HepG2 (cell line): ENCODE measurements at regions not wholly inside any gene's neighbourhood (a gene's known extent, or its start where the extent isn't known, plus 50 kb on each side); places are given as distances from the start of the nearest gene placed in this dataset.

Source experiments
- ATAC-seq: fragments of 200-7000 bp; cut with Tn5 transposase; 3 replicates; pipeline ENCODE4 v1.9.1; 2020; ENCODE audit warnings: mild to moderate bottlenecking, moderate library complexity
- BruUV-seq: library from RNA; stranded (reverse); fragments of 400-500 nt; replicated peaks from 2 replicates; lab custom pipeline; 2021; lab: Mats Ljungman, UMichigan
- CTCF ChIA-PET: fragments of 300-600 bp; formaldehyde crosslinking; extraction: SDS; loops from one replicate; lab custom pipeline; 2021; ENCODE audit warnings: low total read pairs, inconsistent platforms, low intra/inter-chr PET ratio; lab: Yijun Ruan, JAX
- POLR2A ChIA-PET: fragments of 350-600 bp; sonication (Branson Sonifier 250); formaldehyde crosslinking; loops from one replicate; lab custom pipeline; 2020; ENCODE audit warnings: antibody characterized with exemption, inconsistent platforms; lab: Yijun Ruan, JAX
- DNase-seq: peaks from one replicate; pipeline ENCODE4 v3.0.0-alpha.2; 2015; ENCODE audit warnings: low spot score
- FAIRE-seq: peaks from 3 replicates; lab custom pipeline; 2011; peaks lifted over from hg19 to GRCh38; lab: Jason Lieb, UNC
- H2AFZ ChIP-seq: one replicate; pipeline ENCODE4 v1.6.1; 2011; ENCODE audit warnings: low read length, inconsistent platforms
- H3K27ac ChIP-seq: fragments of 300-600 bp; 3 replicates; pipeline ENCODE4 v1.8.0; 2011; ENCODE audit warnings: mixed run types, mild to moderate bottlenecking, mixed read lengths, low read length, inconsistent platforms; ENCODE audit not compliant: insufficient read depth; ENCODE audit errors: extremely low read length
- H3K27me3 ChIP-seq, 2 experiments: fragments of 200-600 bp in 1 of 2; 2 replicates in 1 of 2; 3 replicates in 1 of 2; pipeline versions ENCODE4 v1.6.0 to v1.8.0; 2011; ENCODE audit warnings: low read length in 2 of 2, mild to moderate bottlenecking in 2 of 2, moderate library complexity in 2 of 2, inconsistent platforms in 1 of 2; ENCODE audit not compliant: insufficient read depth in 2 of 2, control insufficient read depth in 1 of 2
- H3K36me3 ChIP-seq, 2 experiments: fragments of 200-600 bp in 1 of 2; replicated peaks in 1 of 2; 2 replicates in 1 of 2; 3 replicates in 1 of 2; pipeline versions ENCODE4 v1.5.1 to v1.8.0; 2011; ENCODE audit warnings: low read length in 2 of 2, inconsistent platforms in 1 of 2; ENCODE audit not compliant: insufficient read depth in 2 of 2, control insufficient read depth in 1 of 2
- H3K4me1 ChIP-seq: 2 replicates; pipeline ENCODE4 v1.5.1; 2012; ENCODE audit warnings: low read length, inconsistent platforms; ENCODE audit not compliant: insufficient read depth
- H3K4me2 ChIP-seq: 2 replicates; pipeline ENCODE4 v1.6.0; 2011; ENCODE audit warnings: low read depth, low read length, inconsistent platforms
- H3K4me3 ChIP-seq, 3 experiments: fragments of 200-600 bp in 1 of 3; sonication (generic), shearing (Covaris generic) in 1 of 3; replicated peaks in 1 of 3; 2 replicates each; pipeline ENCODE4 v1.5.1; 2011 to 2016; ENCODE audit warnings: low read length in 3 of 3, inconsistent platforms in 2 of 3, low read depth in 2 of 3, mild to moderate bottlenecking in 2 of 3, control low read depth in 1 of 3, mixed read lengths in 1 of 3; ENCODE audit not compliant: insufficient read depth in 1 of 3
- H3K79me2 ChIP-seq: one replicate; pipeline ENCODE4 v1.6.1; 2011; ENCODE audit warnings: low read length, inconsistent platforms; ENCODE audit not compliant: insufficient read depth
- H3K9ac ChIP-seq: 2 replicates; pipeline ENCODE4 v1.6.0; 2011; ENCODE audit warnings: mild to moderate bottlenecking, low read depth, low read length, inconsistent platforms; ENCODE audit not compliant: insufficient read depth
- H3K9me3 ChIP-seq: 2 replicates; pipeline ENCODE4 v1.5.1; 2012; ENCODE audit warnings: mild to moderate bottlenecking, low read length
- H4K20me1 ChIP-seq: 2 replicates; pipeline ENCODE4 v1.6.0; 2011; ENCODE audit warnings: inconsistent platforms, mild to moderate bottlenecking, low read length, moderate library complexity; ENCODE audit not compliant: insufficient read depth
- ATRX ChIP-seq: sonication (generic); formaldehyde crosslinking; IDR thresholded peaks from 2 replicates; pipeline ENCODE4 v1.4.0; 2020; ENCODE audit warnings: missing genetic modification reagents, borderline replicate concordance
- BORCS8-MEF2B ChIP-seq: sonication (generic); formaldehyde crosslinking; IDR thresholded peaks from 2 replicates; pipeline ENCODE4 v1.8.0; 2022; ENCODE audit warnings: mild to moderate bottlenecking, missing genetic modification reagents
- GTF3A ChIP-seq: sonication (generic); formaldehyde crosslinking; conservative IDR thresholded peaks from 2 replicates; pipeline ENCODE4 v1.4.0; 2020; ENCODE audit warnings: mild to moderate bottlenecking, missing genetic modification reagents
- HIVEP1 ChIP-seq: sonication (generic); formaldehyde crosslinking; IDR thresholded peaks from 2 replicates; pipeline ENCODE4 v1.4.0; 2020; ENCODE audit warnings: mild to moderate bottlenecking, missing genetic modification reagents
- KDM1A ChIP-seq: IDR thresholded peaks from 2 replicates; pipeline ENCODE4 v1.6.1; 2016; ENCODE audit warnings: missing compliant biosample characterization
- KLF15 ChIP-seq: sonication (generic); formaldehyde crosslinking; IDR thresholded peaks from 2 replicates; pipeline ENCODE4 v1.8.1; 2023; ENCODE audit warnings: borderline replicate concordance, mild to moderate bottlenecking, inconsistent platforms, missing genetic modification reagents, mixed read lengths
- MAFK ChIP-seq, 2 experiments: IDR thresholded peaks in 1 of 2; conservative IDR thresholded peaks in 1 of 2; 2 replicates each; pipeline ENCODE4 v1.6.1; 2011; ENCODE audit warnings: improper control_type of control experiment in 2 of 2, low read length in 2 of 2
- MATR3 ChIP-seq: sonication (generic); formaldehyde crosslinking; IDR thresholded peaks from 2 replicates; pipeline ENCODE4 v1.4.0; 2020; ENCODE audit warnings: missing genetic modification reagents
- RBM39 ChIP-seq: fragments of 200-400 bp; formaldehyde crosslinking; IDR thresholded peaks from one replicate; pipeline ENCODE4 v1.6.1; 2018; ENCODE audit warnings: antibody characterized with exemption, mild to moderate bottlenecking, low read depth, low read length; ENCODE audit not compliant: poor library complexity, severe bottlenecking
- RFX3 ChIP-seq: IDR thresholded peaks from 2 replicates; pipeline ENCODE4 v1.6.1; 2016; ENCODE audit warnings: missing biosample characterization, missing genetic modification reagents
- SNAPC5 ChIP-seq: sonication (generic); formaldehyde crosslinking; IDR thresholded peaks from 2 replicates; pipeline ENCODE4 v1.8.1; 2023; ENCODE audit warnings: mild to moderate bottlenecking, missing genetic modification reagents, borderline replicate concordance
- ZFY ChIP-seq: sonication (generic); formaldehyde crosslinking; IDR thresholded peaks from 2 replicates; pipeline ENCODE4 v1.4.0; 2020; ENCODE audit warnings: missing genetic modification reagents
- ZNF562 ChIP-seq: sonication (generic); formaldehyde crosslinking; IDR thresholded peaks from 2 replicates; pipeline ENCODE4 v1.8.0; 2022; ENCODE audit warnings: missing genetic modification reagents, borderline replicate concordance
- ZNF644 ChIP-seq: IDR thresholded peaks from 2 replicates; pipeline ENCODE4 v1.6.1; 2016; ENCODE audit warnings: low read depth
- ZNF709 ChIP-seq: sonication (generic); formaldehyde crosslinking; IDR thresholded peaks from 2 replicates; pipeline ENCODE4 v1.5.0; 2020; ENCODE audit warnings: mild to moderate bottlenecking, missing genetic modification reagents
- ZNF891 ChIP-seq: sonication (generic); formaldehyde crosslinking; IDR thresholded peaks from 2 replicates; pipeline ENCODE4 v1.5.0; 2020; ENCODE audit warnings: mild to moderate bottlenecking, missing genetic modification reagents
- WGBS: methylation state at CpG from one replicate; pipeline ENCODE4 v1.1.6; 2017; ENCODE audit warnings: low lambda C conversion rate; 5-methylcytosine and 5-hydroxymethylcytosine counted together
- in situ Hi-C: cut with HindIII; loops from 2 replicates; pipeline ENCODE4 v1.10.0; 2017; ENCODE audit warnings: low pct_unique_long_range_greater_than_20kb; ENCODE audit not compliant: extremely low pct_ligation_motif_present
- intact Hi-C: fragments of 100-400 bp; cut with micrococcal nuclease; formaldehyde crosslinking; loops from one replicate; pipeline ENCODE4 v1.10.0; 2022; ENCODE audit not compliant: unreplicated experiment
- TF ChIP-seq, protein P1 (sequence below): sonication (generic); formaldehyde crosslinking; IDR thresholded peaks from 2 replicates; pipeline ENCODE4 v1.5.0; 2020; ENCODE audit warnings: missing genetic modification reagents
- TF ChIP-seq, protein P2 (sequence below): sonication (generic); formaldehyde crosslinking; IDR thresholded peaks from 2 replicates; pipeline ENCODE4 v1.8.0; 2022; ENCODE audit warnings: missing genetic modification reagents, low read depth, mild to moderate bottlenecking, borderline replicate concordance

DNA sequence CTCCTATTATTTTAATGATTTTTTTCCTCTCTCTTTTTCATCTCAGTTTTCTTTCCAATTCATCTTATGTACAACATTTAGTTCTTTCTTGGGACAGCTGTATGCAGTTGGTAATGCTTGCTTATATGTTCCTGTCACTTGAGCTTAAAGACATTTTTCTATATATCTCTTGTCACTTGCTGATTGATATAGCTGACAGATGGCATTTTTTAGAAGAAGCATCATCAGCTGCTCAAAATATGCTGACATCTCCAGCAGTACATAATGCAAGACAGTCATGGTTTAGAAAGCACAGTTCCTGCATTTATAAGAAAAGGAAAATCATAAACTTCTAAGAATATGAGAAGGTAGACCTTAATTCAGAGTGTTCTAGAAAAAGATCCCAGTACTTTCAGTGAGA is 56.5 kb downstream of the DCAF8L1 start:
- ChIA-PET POLR2A (no interaction called here), CTCF (no interaction called here)
- no TSS peak for BruUV-seq
- in situ Hi-C loops (no loop called here), intact Hi-C loops (no loop called here)
- H3K4me2 ChIP-seq, result no peak overlapping the region
- no peaks in the 10 kb centered on the region for H3K79me2 ChIP-seq
- no peaks in the 10 kb centered on the region for H3K36me3 ChIP-seq
- H2AFZ ChIP-seq, result no peak overlapping the region
- H3K9me3 ChIP-seq, result no peaks in the 10 kb centered on the region
- no peak for ATAC-seq
- DNase-seq, result no peak
- no peak overlapping the region for H3K27ac ChIP-seq
- no peaks in the 10 kb centered on the region for H3K4me1 ChIP-seq
- FAIRE-seq, result no peak
- H4K20me1 ChIP-seq, result no peaks in the 10 kb centered on the region
- TF ChIP-seq MAFK (conservative IDR thresholded peaks at IDR 0.05 in 1 of 2, IDR thresholded peaks at IDR 0.05 in 1 of 2; ENCODE audit: low read length in 2 of 2) (0 out of 4 replicates have a peak, but pooled peaks of 1 of the 2 experiments have one; percentile 10), ZNF562 (CRISPR knock-in tag) (no peak)
- no peak overlapping the region for H3K4me3 ChIP-seq
- no peaks in the 10 kb centered on the region for H3K27me3 ChIP-seq
- no peak overlapping the region for H3K9ac ChIP-seq

GRCh38 chrX:27924261-27924660 is 57.0 kb downstream of the DCAF8L1 start:
- in situ Hi-C loops, result no loop called here
- no peaks in the 10 kb centered on the region for H3K79me2 ChIP-seq
- H4K20me1 ChIP-seq, result no peaks in the 10 kb centered on the region
- no peak for DNase-seq
- TF ChIP-seq RBM39, result no peak
- TF ChIP-seq RFX3 (CRISPR knock-in tag), result no peak
- no peak for TF ChIP-seq ZNF644 (CRISPR knock-in tag)
- TF ChIP-seq HIVEP1 (CRISPR knock-in tag), result no peak
- TF ChIP-seq, protein P1, sequence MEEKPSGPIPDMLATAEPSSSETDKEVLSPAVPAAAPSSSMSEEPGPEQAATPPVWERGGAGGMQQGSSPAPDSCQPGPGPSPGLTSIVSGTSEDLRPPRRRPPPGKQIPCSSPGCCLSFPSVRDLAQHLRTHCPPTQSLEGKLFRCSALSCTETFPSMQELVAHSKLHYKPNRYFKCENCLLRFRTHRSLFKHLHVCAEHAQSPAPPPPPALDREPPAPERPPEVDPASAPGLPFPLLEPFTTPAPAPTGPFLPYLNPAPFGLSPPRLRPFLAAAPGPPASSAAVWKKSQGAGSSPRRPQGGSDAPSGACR (CRISPR knock-in tag), result no peak
- no peak for TF ChIP-seq ZNF709 (CRISPR knock-in tag)
- TF ChIP-seq ZFY (CRISPR knock-in tag), result no peak
- no peak for TF ChIP-seq ZNF891 (CRISPR knock-in tag)
- no peak for TF ChIP-seq MATR3 (CRISPR knock-in tag)
- TF ChIP-seq BORCS8-MEF2B (CRISPR knock-in tag), result no peak
- no peak for TF ChIP-seq SNAPC5 (CRISPR knock-in tag)
- no peak for TF ChIP-seq ATRX (CRISPR knock-in tag)
- TF ChIP-seq, protein P2, sequence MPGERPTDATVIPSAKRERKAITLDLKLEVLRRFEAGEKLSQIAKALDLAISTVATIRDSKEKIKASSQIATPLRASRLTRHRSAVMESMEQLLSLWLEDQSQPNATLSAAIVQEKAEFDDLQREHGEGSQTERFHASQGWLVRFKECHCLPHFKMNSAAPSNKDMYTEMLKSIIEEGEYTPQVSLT (CRISPR knock-in tag), result no peak
- TF ChIP-seq KDM1A, result no peak
- TF ChIP-seq GTF3A (CRISPR knock-in tag), result no peak
- no peak for TF ChIP-seq KLF15 (CRISPR knock-in tag)
- FAIRE-seq, result no peak
- no peak overlapping the region for H3K9ac ChIP-seq
- H3K4me1 ChIP-seq, result no peaks in the 10 kb centered on the region
- H3K4me3 ChIP-seq, result no peak overlapping the region
- POLR2A ChIA-PET, result no interaction called here
- no TSS peak for BruUV-seq
- no peak for ATAC-seq
- no peaks in the 10 kb centered on the region for H3K36me3 ChIP-seq
- H3K9me3 ChIP-seq, result no peaks in the 10 kb centered on the region
- H3K4me2 ChIP-seq, result no peak overlapping the region
- WGBS, result 0% methylated on average over 4 of the region's 4 CpGs
- H2AFZ ChIP-seq, result no peak overlapping the region
- CTCF ChIA-PET, result no interaction called here
- H3K27ac ChIP-seq, result no peak overlapping the region
- intact Hi-C loops, result no loop called here
- no peaks in the 10 kb centered on the region for H3K27me3 ChIP-seq
